HCT116 (cell line): ENCODE measurements at regions not wholly inside any gene's neighbourhood (a gene's known extent, or its start where the extent isn't known, plus 50 kb on each side); places are given as distances from the start of the nearest gene placed in this dataset.

Source experiments
- ATAC-seq: fragments of 200-7000 bp; cut with Tn5 transposase; 2 replicates; pipeline ENCODE4 v1.9.1; 2020; ENCODE audit warnings: mild to moderate bottlenecking, moderate library complexity
- BruUV-seq: library from RNA; stranded (reverse); fragments of 400-500 nt; replicated peaks from 2 replicates; lab custom pipeline; 2021; lab: Mats Ljungman, UMichigan
- CTCF ChIA-PET: fragments of 300-600 bp; sonication (Branson Sonifier 250); formaldehyde crosslinking; loops from one replicate; lab custom pipeline; 2021; ENCODE audit warnings: antibody characterized with exemption; lab: Charles Lee
- POLR2A ChIA-PET: fragments of 300-600, 350-600 bp; sonication (Branson Sonifier 250); formaldehyde crosslinking; loops from one replicate; lab custom pipeline; 2021; ENCODE audit warnings: antibody characterized with exemption; lab: Charles Lee
- RAD21 ChIA-PET, 2 experiments: fragments of 300-600 bp; sonication (Branson Sonifier 250); formaldehyde crosslinking; loops; one replicate each; lab custom pipeline; 2023; ENCODE audit warnings: low total read pairs in 2 of 2; ENCODE audit not compliant: uncharacterized antibody in 2 of 2, unreplicated experiment in 2 of 2, low non-redundant PET in 1 of 2; lab: Charles Lee
- DNase-seq: peaks from one replicate; pipeline ENCODE4 v3.0.0-alpha.2; 2010; ENCODE audit warnings: low read depth, low spot score
- H2AFZ ChIP-seq: fragments of 200-600 bp; shearing (Covaris generic), sonication (generic); 2 replicates; pipeline ENCODE4 v1.6.1; 2017; ENCODE audit warnings: low read depth, mixed run types, mixed read lengths, antibody characterized with exemption, low read length; ENCODE audit not compliant: poor library complexity, severe bottlenecking
- H3K27ac ChIP-seq: 2 replicates; pipeline ENCODE4 v1.5.1; 2012; ENCODE audit warnings: low read depth, low read length
- H3K27me3 ChIP-seq: fragments of 200-600 bp; sonication (generic); 2 replicates; pipeline ENCODE4 v1.6.1; 2016; ENCODE audit warnings: mixed run types, low read length, mixed read lengths; ENCODE audit not compliant: insufficient read depth
- H3K36me3 ChIP-seq, 2 experiments: fragments of 200-500 bp in 1 of 2; fragments of 200-600 bp in 1 of 2; sonication (Bioruptor generic) in 1 of 2; sonication (generic) in 1 of 2; 2 replicates each; pipeline versions ENCODE4 v1.5.1 to v1.6.1; 2014 to 2016; ENCODE audit warnings: low read length in 2 of 2, inconsistent platforms in 1 of 2, mixed read lengths in 1 of 2, mixed run types in 1 of 2; ENCODE audit not compliant: insufficient read depth in 2 of 2, control insufficient read depth in 1 of 2
- H3K4me1 ChIP-seq, 2 experiments: fragments of 200-600 bp in 1 of 2; sonication (generic) in 1 of 2; 2 replicates each; pipeline versions ENCODE4 v1.5.1 to v1.6.1; 2012 to 2017; ENCODE audit warnings: low read length in 2 of 2, inconsistent platforms in 1 of 2, mild to moderate bottlenecking in 1 of 2, mixed read lengths in 1 of 2, mixed run types in 1 of 2, moderate library complexity in 1 of 2; ENCODE audit not compliant: insufficient read depth in 2 of 2, control insufficient read depth in 1 of 2
- H3K4me2 ChIP-seq: fragments of 200-600 bp; sonication (generic); 2 replicates; pipeline ENCODE4 v1.6.1; 2017; ENCODE audit warnings: mixed run types, low read length, mixed read lengths
- H3K4me3 ChIP-seq, 2 experiments: fragments of 200-600 bp in 1 of 2; sonication (generic) in 1 of 2; replicated peaks in 1 of 2; 2 replicates each; pipeline ENCODE4 v1.5.1; 2011 to 2016; ENCODE audit warnings: low read length in 2 of 2, control low read depth in 1 of 2, low read depth in 1 of 2, mild to moderate bottlenecking in 1 of 2, mixed read lengths in 1 of 2, mixed run types in 1 of 2
- H3K79me2 ChIP-seq: fragments of 200-600 bp; sonication (generic); 2 replicates; pipeline ENCODE4 v1.6.1; 2017; ENCODE audit warnings: mild to moderate bottlenecking, mixed run types, low read length, moderate library complexity, mixed read lengths; ENCODE audit not compliant: insufficient read depth
- H3K9ac ChIP-seq: fragments of 200-600 bp; sonication (generic); 2 replicates; pipeline ENCODE4 v1.6.1; 2016; ENCODE audit warnings: low read length, mixed read lengths
- H3K9me2 ChIP-seq: fragments of 200-600 bp; sonication (generic), shearing (Covaris generic); 2 replicates; pipeline ENCODE4 v1.6.1; 2017; ENCODE audit warnings: mixed run types, mild to moderate bottlenecking, moderate library complexity; ENCODE audit not compliant: insufficient read depth
- H3K9me3 ChIP-seq, 2 experiments: fragments of 200-500 bp in 1 of 2; fragments of 200-600 bp in 1 of 2; sonication (Bioruptor generic) in 1 of 2; sonication (generic) in 1 of 2; 2 replicates each; pipeline ENCODE4 v1.6.1; 2014 to 2017; ENCODE audit warnings: low read length in 2 of 2, mixed read lengths in 2 of 2, inconsistent platforms in 1 of 2, low read depth in 1 of 2, mild to moderate bottlenecking in 1 of 2, mixed run types in 1 of 2, moderate library complexity in 1 of 2; ENCODE audit not compliant: control insufficient read depth in 1 of 2, insufficient read depth in 1 of 2
- H4K20me1 ChIP-seq: fragments of 200-600 bp; sonication (generic), shearing (Covaris generic); 2 replicates; pipeline ENCODE4 v1.6.1; 2017; ENCODE audit warnings: mixed run types, mild to moderate bottlenecking, moderate library complexity; ENCODE audit not compliant: insufficient read depth
- CBX3 ChIP-seq: IDR thresholded peaks from 2 replicates; pipeline ENCODE4 v1.6.1; 2012; ENCODE audit warnings: low read depth
- CEBPB ChIP-seq: IDR thresholded peaks from 2 replicates; pipeline ENCODE4 v1.6.1; 2012; ENCODE audit warnings: low read depth
- EGR1 ChIP-seq: IDR thresholded peaks from 2 replicates; pipeline ENCODE4 v1.6.1; 2012; ENCODE audit warnings: low read depth
- ELF1 ChIP-seq: IDR thresholded peaks from 2 replicates; pipeline ENCODE4 v1.6.1; 2012; ENCODE audit warnings: low read depth, borderline replicate concordance
- FOSL1 ChIP-seq: IDR thresholded peaks from 2 replicates; pipeline ENCODE4 v1.6.1; 2012; ENCODE audit warnings: low read depth
- JUND ChIP-seq: IDR thresholded peaks from 2 replicates; pipeline ENCODE4 v1.6.1; 2012
- POLR2AphosphoS5 ChIP-seq: IDR thresholded peaks from 2 replicates; pipeline ENCODE4 v1.6.1; 2011; ENCODE audit warnings: mild to moderate bottlenecking, low read depth, low read length, moderate library complexity
- RAD21 ChIP-seq: IDR thresholded peaks from 2 replicates; pipeline ENCODE4 v1.6.1; 2012; ENCODE audit warnings: low read depth, mild to moderate bottlenecking
- SP1 ChIP-seq: IDR thresholded peaks from 2 replicates; pipeline ENCODE4 v1.6.1; 2012; ENCODE audit warnings: low read depth
- SRF ChIP-seq: IDR thresholded peaks from 2 replicates; pipeline ENCODE4 v1.6.1; 2012; ENCODE audit warnings: low read depth
- TCF7L2 ChIP-seq: IDR thresholded peaks from 2 replicates; pipeline ENCODE4 v1.7.0; 2011; ENCODE audit warnings: borderline replicate concordance, inconsistent platforms; ENCODE audit not compliant: insufficient read depth, insufficient read length; ENCODE audit errors: extremely low read depth
- YY1 ChIP-seq: IDR thresholded peaks from 2 replicates; pipeline ENCODE4 v1.6.1; 2011; ENCODE audit warnings: low read length, low read depth, moderate library complexity, mild to moderate bottlenecking; ENCODE audit not compliant: insufficient replicate concordance; ENCODE audit errors: extremely low read depth
- ZFX ChIP-seq: fragments of 450-650 bp; IDR thresholded peaks from 2 replicates; pipeline ENCODE4 v1.6.1; 2017
- intact Hi-C: fragments of 100-400 bp; cut with micrococcal nuclease; formaldehyde crosslinking; loops from 2 replicates; pipeline ENCODE4 v1.10.0; 2022
- TF ChIP-seq, protein P1 (sequence below): IDR thresholded peaks from 2 replicates; pipeline ENCODE4 v1.6.1; 2012; ENCODE audit warnings: low read depth
- TF ChIP-seq, protein P2 (sequence below): IDR thresholded peaks from 2 replicates; pipeline ENCODE4 v1.6.1; 2012
- TF ChIP-seq, protein P3 (sequence below): IDR thresholded peaks from 2 replicates; pipeline ENCODE4 v1.6.1; 2011; ENCODE audit warnings: mild to moderate bottlenecking, low read length, moderate library complexity; ENCODE audit not compliant: insufficient replicate concordance; ENCODE audit errors: extremely low read depth
- TF ChIP-seq, protein P4 (sequence below): IDR thresholded peaks from 2 replicates; pipeline ENCODE4 v1.6.1; 2012
- TF ChIP-seq, protein P5 (sequence below), 3 experiments: fragments of 200-600 bp in 1 of 3; sonication (generic) in 1 of 3; IDR thresholded peaks in 2 of 3; conservative IDR thresholded peaks in 1 of 3; 2 replicates each; pipeline ENCODE4 v1.5.1; 2012 to 2017; ENCODE audit warnings: low read depth in 2 of 3, low read length in 2 of 3, antibody characterized with exemption in 1 of 3, borderline replicate concordance in 1 of 3, control low read depth in 1 of 3, mild to moderate bottlenecking in 1 of 3, mixed read lengths in 1 of 3, mixed run types in 1 of 3, moderate library complexity in 1 of 3; ENCODE audit not compliant: insufficient read depth in 1 of 3

DNA sequence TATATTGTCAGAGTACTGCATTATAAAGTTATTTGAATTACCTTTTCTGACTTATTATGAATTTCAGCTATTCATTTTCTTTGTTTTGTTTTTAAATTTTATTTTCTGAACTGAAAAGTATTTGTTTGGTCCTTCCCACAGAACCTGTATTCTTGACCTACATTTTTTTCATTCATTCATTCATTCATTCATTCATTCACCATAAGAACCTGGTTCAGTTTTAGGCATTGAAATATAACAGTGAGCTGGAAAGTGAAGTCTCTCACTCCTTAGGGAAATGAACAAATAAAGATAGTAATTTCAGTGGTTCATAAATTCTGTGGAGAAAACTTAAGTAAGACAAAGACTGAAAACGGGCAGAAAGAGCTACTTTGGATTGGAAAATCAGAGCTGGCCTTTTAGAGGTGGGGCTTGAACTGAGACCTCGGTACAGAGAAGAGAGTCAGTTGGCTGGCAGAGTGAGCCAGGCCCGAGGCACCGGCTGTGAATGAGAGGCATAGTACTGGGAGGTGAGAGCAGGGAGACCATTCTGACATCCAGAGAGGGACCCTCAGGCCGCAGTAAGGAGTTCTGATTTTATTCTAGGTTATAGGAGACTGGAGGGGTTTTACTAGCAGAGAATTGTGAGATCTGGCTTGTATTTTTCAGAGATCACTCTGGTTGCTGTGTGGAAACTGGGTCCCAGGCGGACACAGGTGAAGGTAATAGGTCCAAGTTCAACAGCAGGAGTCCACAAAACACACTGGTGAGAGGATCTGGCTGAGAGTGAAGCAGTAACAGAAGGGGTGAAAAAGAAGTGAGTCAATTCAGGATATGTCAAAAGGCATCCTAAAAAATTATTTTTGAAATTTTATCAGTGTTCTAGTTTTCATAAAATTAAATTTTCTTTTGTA, 75.8 kb upstream of the FN1 start:
- Histone ChIP-seq H3K79me2 (no peaks in the 10 kb centered on the region), H3K36me3 (no peaks in the 10 kb centered on the region), H3K27me3 (no peaks in the 10 kb centered on the region), H3K9me3 (no peaks in the 10 kb centered on the region), H3K9me2 (no peaks in the 10 kb centered on the region), H3K9ac (no peak overlapping the region), H2AFZ (no peak overlapping the region), H3K4me2 (no peak overlapping the region), H3K4me3 (no peak overlapping the region), H3K4me1 (no peaks in the 10 kb centered on the region)
- RAD21 ChIA-PET = no interaction called here
- POLR2A ChIA-PET = no interaction called here
- CTCF ChIA-PET = no interaction called here
- TF ChIP-seq, protein P1, sequence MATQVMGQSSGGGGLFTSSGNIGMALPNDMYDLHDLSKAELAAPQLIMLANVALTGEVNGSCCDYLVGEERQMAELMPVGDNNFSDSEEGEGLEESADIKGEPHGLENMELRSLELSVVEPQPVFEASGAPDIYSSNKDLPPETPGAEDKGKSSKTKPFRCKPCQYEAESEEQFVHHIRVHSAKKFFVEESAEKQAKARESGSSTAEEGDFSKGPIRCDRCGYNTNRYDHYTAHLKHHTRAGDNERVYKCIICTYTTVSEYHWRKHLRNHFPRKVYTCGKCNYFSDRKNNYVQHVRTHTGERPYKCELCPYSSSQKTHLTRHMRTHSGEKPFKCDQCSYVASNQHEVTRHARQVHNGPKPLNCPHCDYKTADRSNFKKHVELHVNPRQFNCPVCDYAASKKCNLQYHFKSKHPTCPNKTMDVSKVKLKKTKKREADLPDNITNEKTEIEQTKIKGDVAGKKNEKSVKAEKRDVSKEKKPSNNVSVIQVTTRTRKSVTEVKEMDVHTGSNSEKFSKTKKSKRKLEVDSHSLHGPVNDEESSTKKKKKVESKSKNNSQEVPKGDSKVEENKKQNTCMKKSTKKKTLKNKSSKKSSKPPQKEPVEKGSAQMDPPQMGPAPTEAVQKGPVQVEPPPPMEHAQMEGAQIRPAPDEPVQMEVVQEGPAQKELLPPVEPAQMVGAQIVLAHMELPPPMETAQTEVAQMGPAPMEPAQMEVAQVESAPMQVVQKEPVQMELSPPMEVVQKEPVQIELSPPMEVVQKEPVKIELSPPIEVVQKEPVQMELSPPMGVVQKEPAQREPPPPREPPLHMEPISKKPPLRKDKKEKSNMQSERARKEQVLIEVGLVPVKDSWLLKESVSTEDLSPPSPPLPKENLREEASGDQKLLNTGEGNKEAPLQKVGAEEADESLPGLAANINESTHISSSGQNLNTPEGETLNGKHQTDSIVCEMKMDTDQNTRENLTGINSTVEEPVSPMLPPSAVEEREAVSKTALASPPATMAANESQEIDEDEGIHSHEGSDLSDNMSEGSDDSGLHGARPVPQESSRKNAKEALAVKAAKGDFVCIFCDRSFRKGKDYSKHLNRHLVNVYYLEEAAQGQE = no peak
- TF ChIP-seq SRF = no peak
- TF ChIP-seq, protein P2, sequence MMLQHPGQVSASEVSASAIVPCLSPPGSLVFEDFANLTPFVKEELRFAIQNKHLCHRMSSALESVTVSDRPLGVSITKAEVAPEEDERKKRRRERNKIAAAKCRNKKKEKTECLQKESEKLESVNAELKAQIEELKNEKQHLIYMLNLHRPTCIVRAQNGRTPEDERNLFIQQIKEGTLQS = no peak
- TF ChIP-seq, protein P3, sequence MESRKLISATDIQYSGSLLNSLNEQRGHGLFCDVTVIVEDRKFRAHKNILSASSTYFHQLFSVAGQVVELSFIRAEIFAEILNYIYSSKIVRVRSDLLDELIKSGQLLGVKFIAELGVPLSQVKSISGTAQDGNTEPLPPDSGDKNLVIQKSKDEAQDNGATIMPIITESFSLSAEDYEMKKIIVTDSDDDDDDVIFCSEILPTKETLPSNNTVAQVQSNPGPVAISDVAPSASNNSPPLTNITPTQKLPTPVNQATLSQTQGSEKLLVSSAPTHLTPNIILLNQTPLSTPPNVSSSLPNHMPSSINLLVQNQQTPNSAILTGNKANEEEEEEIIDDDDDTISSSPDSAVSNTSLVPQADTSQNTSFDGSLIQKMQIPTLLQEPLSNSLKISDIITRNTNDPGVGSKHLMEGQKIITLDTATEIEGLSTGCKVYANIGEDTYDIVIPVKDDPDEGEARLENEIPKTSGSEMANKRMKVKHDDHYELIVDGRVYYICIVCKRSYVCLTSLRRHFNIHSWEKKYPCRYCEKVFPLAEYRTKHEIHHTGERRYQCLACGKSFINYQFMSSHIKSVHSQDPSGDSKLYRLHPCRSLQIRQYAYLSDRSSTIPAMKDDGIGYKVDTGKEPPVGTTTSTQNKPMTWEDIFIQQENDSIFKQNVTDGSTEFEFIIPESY = no peak
- no peak for TF ChIP-seq FOSL1
- no peak for TF ChIP-seq YY1
- TF ChIP-seq, protein P4, sequence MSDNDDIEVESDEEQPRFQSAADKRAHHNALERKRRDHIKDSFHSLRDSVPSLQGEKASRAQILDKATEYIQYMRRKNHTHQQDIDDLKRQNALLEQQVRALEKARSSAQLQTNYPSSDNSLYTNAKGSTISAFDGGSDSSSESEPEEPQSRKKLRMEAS = no peak
- no peak for TF ChIP-seq EGR1
- no peak for TF ChIP-seq CBX3
- TF ChIP-seq ZFX = no peak
- TF ChIP-seq JUND = no peak
- no peak for TF ChIP-seq RAD21
- no peak for TF ChIP-seq SP1
- TF ChIP-seq TCF7L2 = no peak
- no peak for TF ChIP-seq ELF1
- TF ChIP-seq CEBPB = no peak
- TF ChIP-seq, protein P5, sequence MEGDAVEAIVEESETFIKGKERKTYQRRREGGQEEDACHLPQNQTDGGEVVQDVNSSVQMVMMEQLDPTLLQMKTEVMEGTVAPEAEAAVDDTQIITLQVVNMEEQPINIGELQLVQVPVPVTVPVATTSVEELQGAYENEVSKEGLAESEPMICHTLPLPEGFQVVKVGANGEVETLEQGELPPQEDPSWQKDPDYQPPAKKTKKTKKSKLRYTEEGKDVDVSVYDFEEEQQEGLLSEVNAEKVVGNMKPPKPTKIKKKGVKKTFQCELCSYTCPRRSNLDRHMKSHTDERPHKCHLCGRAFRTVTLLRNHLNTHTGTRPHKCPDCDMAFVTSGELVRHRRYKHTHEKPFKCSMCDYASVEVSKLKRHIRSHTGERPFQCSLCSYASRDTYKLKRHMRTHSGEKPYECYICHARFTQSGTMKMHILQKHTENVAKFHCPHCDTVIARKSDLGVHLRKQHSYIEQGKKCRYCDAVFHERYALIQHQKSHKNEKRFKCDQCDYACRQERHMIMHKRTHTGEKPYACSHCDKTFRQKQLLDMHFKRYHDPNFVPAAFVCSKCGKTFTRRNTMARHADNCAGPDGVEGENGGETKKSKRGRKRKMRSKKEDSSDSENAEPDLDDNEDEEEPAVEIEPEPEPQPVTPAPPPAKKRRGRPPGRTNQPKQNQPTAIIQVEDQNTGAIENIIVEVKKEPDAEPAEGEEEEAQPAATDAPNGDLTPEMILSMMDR (IDR thresholded peaks at IDR 0.05 in 2 of 3, conservative IDR thresholded peaks at IDR 0.05 in 1 of 3; ENCODE audit: borderline replicate concordance in 1 of 3, insufficient read depth in 1 of 3, low read depth in 2 of 3, low read length in 2 of 3) = no peak
- no peak for TF ChIP-seq POLR2AphosphoS5
- TF ChIP-seq, all 23 proteins: peak for 0
- Histone ChIP-seq H4K20me1 (no peaks in the 10 kb centered on the region), H3K27ac (no peak overlapping the region)
- ATAC-seq (no peak), DNase-seq (no peak)
- no TSS peak for BruUV-seq
- intact Hi-C loops = no loop called here
